ENCODE measurements at regions not wholly inside any gene's neighbourhood (a gene's known extent, or its start where the extent isn't known, plus 50 kb on each side); places are given as distances from the start of the nearest gene placed in this dataset.

GRCh38 chr5:176170084-176170483 lies 68.1 kb upstream of the SIMC1 start:
- H3K27me3 ChIP-seq = peaks cover 18% of the 10 kb centered on the region
- WGBS, 2 donors (ENCODE audit: low coverage in 1 of 2) = 0 to 38% methylated on average over 2 of the region's 2 CpGs
- no peak overlapping the region for H3K27ac ChIP-seq
- H3K4me1 ChIP-seq = no peaks in the 10 kb centered on the region
- H3K4me3 ChIP-seq = no peak overlapping the region
- no peaks in the 10 kb centered on the region for H3K36me3 ChIP-seq
- no peak for ATAC-seq
- H3K9me3 ChIP-seq = no peaks in the 10 kb centered on the region
- no peak for TF ChIP-seq CTCF (IDR thresholded peaks at IDR 0.05)
- TF ChIP-seq EP300 (IDR thresholded peaks at IDR 0.05) = no peak
- no peak for TF ChIP-seq POLR2AphosphoS5 (IDR thresholded peaks at IDR 0.05)
- no peak for TF ChIP-seq POLR2A (IDR thresholded peaks at IDR 0.05)

GRCh38 chr5:176171171-176171760 lies 67.0 kb upstream of the SIMC1 start:
- H3K9me3 ChIP-seq = no peaks in the 10 kb centered on the region
- no peaks in the 10 kb centered on the region for H3K4me1 ChIP-seq
- H3K27ac ChIP-seq = no peak overlapping the region
- ATAC-seq = no peak
- H3K36me3 ChIP-seq = no peaks in the 10 kb centered on the region
- H3K4me3 ChIP-seq = no peak overlapping the region
- TF ChIP-seq POLR2A (IDR thresholded peaks at IDR 0.05) = no peak
- no peak for TF ChIP-seq POLR2AphosphoS5 (IDR thresholded peaks at IDR 0.05)
- no peak for TF ChIP-seq EP300 (IDR thresholded peaks at IDR 0.05)
- no peak for TF ChIP-seq CTCF (IDR thresholded peaks at IDR 0.05)
- WGBS, 2 donors (ENCODE audit: low coverage in 1 of 2) = 50 to 60% methylated on average over 9 to 11 of the region's 11 CpGs
- H3K27me3 ChIP-seq = peaks cover 20% of the 10 kb centered on the region

GRCh38 chr5:176172246-176172645 lies 66.0 kb upstream of the SIMC1 start:
- ATAC-seq = no peak
- no peak overlapping the region for H3K4me3 ChIP-seq
- peaks cover 27% of the 10 kb centered on the region for H3K27me3 ChIP-seq
- 69% methylated on average over 7 of the region's 7 CpGs for whole genome bisulfite sequencing, 2 donors (ENCODE audit: low coverage in 1 of 2)
- H3K27ac ChIP-seq = no peak overlapping the region
- no peaks in the 10 kb centered on the region for H3K4me1 ChIP-seq
- no peaks in the 10 kb centered on the region for H3K36me3 ChIP-seq
- TF ChIP-seq EP300 (IDR thresholded peaks at IDR 0.05) (no peak), CTCF (IDR thresholded peaks at IDR 0.05) (no peak), POLR2AphosphoS5 (IDR thresholded peaks at IDR 0.05) (no peak), POLR2A (IDR thresholded peaks at IDR 0.05) (no peak)
- no peaks in the 10 kb centered on the region for H3K9me3 ChIP-seq

GRCh38 chr5:176173647-176174046 lies 64.6 kb upstream of the SIMC1 start:
- WGBS, 2 donors (ENCODE audit: low coverage in 1 of 2) = 53 to 58% methylated on average over 4 of the region's 7 CpGs

More at GRCh38 chr5:176173647-176174046, 64.6 kb upstream of the SIMC1 start:
- Histone ChIP-seq H3K9me3 (peaks cover 0 to 2% (median 0%) of the 10 kb centered on the region in 3 donors), H3K36me3 (no peaks in the 10 kb centered on the region), H3K4me3 (no peak overlapping the region), H3K27me3 (peaks cover 34% of the 10 kb centered on the region), H3K27ac (no peak overlapping the region), H3K4me1 (no peaks in the 10 kb centered on the region)
- no peak for ATAC-seq
- no peak for TF ChIP-seq EP300 (IDR thresholded peaks at IDR 0.05)
- no peak for TF ChIP-seq POLR2A (IDR thresholded peaks at IDR 0.05)
- TF ChIP-seq CTCF (IDR thresholded peaks at IDR 0.05) = no peak
- no peak for TF ChIP-seq POLR2AphosphoS5 (IDR thresholded peaks at IDR 0.05)

Data from gastroesophageal sphincter (tissue), 4 donors.